HepG2 (cell line): ENCODE measurements at regions not wholly inside any gene's neighbourhood (a gene's known extent, or its start where the extent isn't known, plus 50 kb on each side); places are given as distances from the start of the nearest gene placed in this dataset.

Experiments
- ARNT2 ChIP-seq: sonication (generic); formaldehyde crosslinking; IDR thresholded peaks from 2 replicates; pipeline ENCODE4 v1.8.0; 2022; ENCODE audit warnings: mild to moderate bottlenecking, low read depth, missing genetic modification reagents, moderate library complexity
- ATM ChIP-seq: fragments of 450-650 bp; IDR thresholded peaks from 2 replicates; pipeline ENCODE4 v1.7.1; 2017; ENCODE audit warnings: mild to moderate bottlenecking, borderline replicate concordance
- CC2D1A ChIP-seq: sonication (generic); formaldehyde crosslinking; IDR thresholded peaks from 2 replicates; pipeline ENCODE4 v1.8.1; 2023; ENCODE audit warnings: mild to moderate bottlenecking, missing genetic modification reagents
- HOXA7 ChIP-seq: sonication (generic); formaldehyde crosslinking; IDR thresholded peaks from 2 replicates; pipeline ENCODE4 v1.8.1; 2022; ENCODE audit warnings: mild to moderate bottlenecking, missing genetic modification reagents, moderate library complexity
- IRF2 ChIP-seq: IDR thresholded peaks from 2 replicates; pipeline ENCODE4 v1.6.1; 2018; ENCODE audit warnings: missing genetic modification reagents, missing compliant biosample characterization
- KDM5A ChIP-seq: fragments of 200-600 bp; sonication (generic); IDR thresholded peaks from 2 replicates; pipeline ENCODE4 v1.7.0; 2018; ENCODE audit warnings: antibody characterized with exemption, mild to moderate bottlenecking, low read length, borderline replicate concordance
- MAZ ChIP-seq, 2 experiments: sonication (generic) in 1 of 2; formaldehyde crosslinking in 1 of 2; IDR thresholded peaks; 2 replicates each; pipeline versions ENCODE4 v1.5.0 to v1.6.1; 2012 to 2020; ENCODE audit warnings: low read depth in 2 of 2, mild to moderate bottlenecking in 2 of 2, borderline replicate concordance in 1 of 2, improper control_type of control experiment in 1 of 2, low read length in 1 of 2, missing genetic modification reagents in 1 of 2, moderate library complexity in 1 of 2
- MIER3 ChIP-seq: IDR thresholded peaks from 2 replicates; pipeline ENCODE4 v1.6.1; 2016; ENCODE audit warnings: missing compliant biosample characterization, borderline replicate concordance
- MIXL1 ChIP-seq: IDR thresholded peaks from 2 replicates; pipeline ENCODE4 v1.6.1; 2016
- PAF1 ChIP-seq: IDR thresholded peaks from 2 replicates; pipeline ENCODE4 v1.6.1; 2016; ENCODE audit warnings: missing genetic modification reagents, missing compliant biosample characterization
- RARG ChIP-seq: sonication (generic); formaldehyde crosslinking; IDR thresholded peaks from 2 replicates; pipeline ENCODE4 v1.4.0; 2020; ENCODE audit warnings: low read depth, mild to moderate bottlenecking, missing genetic modification reagents
- RFX3 ChIP-seq: IDR thresholded peaks from 2 replicates; pipeline ENCODE4 v1.6.1; 2016; ENCODE audit warnings: missing biosample characterization, missing genetic modification reagents
- SAFB2 ChIP-seq: sonication (generic); formaldehyde crosslinking; IDR thresholded peaks from 2 replicates; pipeline ENCODE4 v1.5.1; 2020; ENCODE audit warnings: missing genetic modification reagents, low read depth, mild to moderate bottlenecking, borderline replicate concordance
- SRF ChIP-seq: IDR thresholded peaks from 2 replicates; pipeline ENCODE4 v1.6.1; 2011; ENCODE audit warnings: mild to moderate bottlenecking, low read depth, low read length, moderate library complexity
- TBX2 ChIP-seq: sonication (generic); formaldehyde crosslinking; IDR thresholded peaks from 2 replicates; pipeline ENCODE4 v1.5.0; 2020; ENCODE audit warnings: missing genetic modification reagents, mild to moderate bottlenecking, borderline replicate concordance
- XBP1 ChIP-seq: sonication (generic); formaldehyde crosslinking; IDR thresholded peaks from 2 replicates; pipeline ENCODE4 v1.5.0; 2020; ENCODE audit warnings: missing genetic modification reagents
- ZNF124 ChIP-seq: sonication (generic); formaldehyde crosslinking; IDR thresholded peaks from 2 replicates; pipeline ENCODE4 v1.4.0; 2020; ENCODE audit warnings: missing genetic modification reagents
- ZNF431 ChIP-seq: sonication (generic); formaldehyde crosslinking; IDR thresholded peaks from 2 replicates; pipeline ENCODE4 v1.9.0; 2022; ENCODE audit warnings: missing genetic modification reagents, low read depth, mild to moderate bottlenecking, borderline replicate concordance
- ZNF468 ChIP-seq: sonication (generic); formaldehyde crosslinking; IDR thresholded peaks from 2 replicates; pipeline ENCODE4 v1.8.0; 2022; ENCODE audit warnings: mild to moderate bottlenecking, moderate library complexity, missing genetic modification reagents
- ZNF530 ChIP-seq: sonication (generic); formaldehyde crosslinking; IDR thresholded peaks from 2 replicates; pipeline ENCODE4 v1.5.0; 2020; ENCODE audit warnings: low read depth, mild to moderate bottlenecking, missing genetic modification reagents
- ZNF569 ChIP-seq: sonication (generic); formaldehyde crosslinking; IDR thresholded peaks from 2 replicates; pipeline ENCODE4 v1.5.0; 2020; ENCODE audit warnings: mild to moderate bottlenecking, missing genetic modification reagents, moderate library complexity, borderline replicate concordance
- ZNF703 ChIP-seq: sonication (generic); formaldehyde crosslinking; IDR thresholded peaks from 2 replicates; pipeline ENCODE4 v1.5.1; 2020; ENCODE audit warnings: missing genetic modification reagents, mild to moderate bottlenecking, moderate library complexity, borderline replicate concordance
- ZSCAN12 ChIP-seq: sonication (generic); formaldehyde crosslinking; IDR thresholded peaks from 2 replicates; pipeline ENCODE4 v1.9.0; 2021; ENCODE audit warnings: mild to moderate bottlenecking, missing genetic modification reagents
- TF ChIP-seq, protein P1 (sequence below): sonication (generic); formaldehyde crosslinking; IDR thresholded peaks from 2 replicates; pipeline ENCODE4 v1.4.0; 2020; ENCODE audit warnings: missing genetic modification reagents, borderline replicate concordance
- TF ChIP-seq, protein P2 (sequence below): sonication (generic); formaldehyde crosslinking; IDR thresholded peaks from 2 replicates; pipeline ENCODE4 v1.5.0; 2020; ENCODE audit warnings: missing genetic modification reagents
- TF ChIP-seq, protein P3 (sequence below): sonication (generic); formaldehyde crosslinking; IDR thresholded peaks from 2 replicates; pipeline ENCODE4 v1.5.0; 2020; ENCODE audit warnings: missing genetic modification reagents

- TF ChIP-seq ARNT2 (CRISPR knock-in tag) (peak; percentile 90), KDM5A (peak; percentile 83), PAF1 (no peak), ZNF569 (no peak; the same call in 1 of the 2 replicates), ZNF124 (CRISPR knock-in tag) (peak; percentile 24; the same call in 1 of the 2 replicates), ZNF530 (CRISPR knock-in tag) (no peak), TBX2 (CRISPR knock-in tag) (peak; percentile 91), HOXA7 (CRISPR knock-in tag) (no peak), MIXL1 (CRISPR knock-in tag) (peak; percentile 95), SRF (0 out of 2 replicates have a peak, but pooled peaks have one; percentile 2), ATM (no peak), RFX3 (CRISPR knock-in tag) (no peak), IRF2 (CRISPR knock-in tag) (peak; percentile 93), ZNF703 (peak; percentile 37; the same call in 1 of the 2 replicates), CC2D1A (CRISPR knock-in tag) (peak; percentile 87; the same call in 1 of the 2 replicates), RARG (CRISPR knock-in tag) (no peak), ZNF431 (0 out of 2 replicates have a peak, but pooled peaks have one; percentile 48), ZNF468 (peak; percentile 51; the same call in 1 of the 2 replicates), SAFB2 (CRISPR knock-in tag) (peak; percentile 96), MIER3 (CRISPR knock-in tag) (0 out of 2 replicates have a peak, but pooled peaks have one; percentile 26), MAZ (IDR thresholded peaks at IDR 0.05; ENCODE audit: borderline replicate concordance, low read depth, low read length) (no peak), MAZ (CRISPR knock-in tag; IDR thresholded peaks at IDR 0.05; ENCODE audit: low read depth) (peak; percentile 78; the same call in 1 of the 2 replicates), XBP1 (no peak), ZSCAN12 (CRISPR knock-in tag) (0 out of 2 replicates have a peak, but pooled peaks have one; percentile 20)
- TF ChIP-seq, protein P1, sequence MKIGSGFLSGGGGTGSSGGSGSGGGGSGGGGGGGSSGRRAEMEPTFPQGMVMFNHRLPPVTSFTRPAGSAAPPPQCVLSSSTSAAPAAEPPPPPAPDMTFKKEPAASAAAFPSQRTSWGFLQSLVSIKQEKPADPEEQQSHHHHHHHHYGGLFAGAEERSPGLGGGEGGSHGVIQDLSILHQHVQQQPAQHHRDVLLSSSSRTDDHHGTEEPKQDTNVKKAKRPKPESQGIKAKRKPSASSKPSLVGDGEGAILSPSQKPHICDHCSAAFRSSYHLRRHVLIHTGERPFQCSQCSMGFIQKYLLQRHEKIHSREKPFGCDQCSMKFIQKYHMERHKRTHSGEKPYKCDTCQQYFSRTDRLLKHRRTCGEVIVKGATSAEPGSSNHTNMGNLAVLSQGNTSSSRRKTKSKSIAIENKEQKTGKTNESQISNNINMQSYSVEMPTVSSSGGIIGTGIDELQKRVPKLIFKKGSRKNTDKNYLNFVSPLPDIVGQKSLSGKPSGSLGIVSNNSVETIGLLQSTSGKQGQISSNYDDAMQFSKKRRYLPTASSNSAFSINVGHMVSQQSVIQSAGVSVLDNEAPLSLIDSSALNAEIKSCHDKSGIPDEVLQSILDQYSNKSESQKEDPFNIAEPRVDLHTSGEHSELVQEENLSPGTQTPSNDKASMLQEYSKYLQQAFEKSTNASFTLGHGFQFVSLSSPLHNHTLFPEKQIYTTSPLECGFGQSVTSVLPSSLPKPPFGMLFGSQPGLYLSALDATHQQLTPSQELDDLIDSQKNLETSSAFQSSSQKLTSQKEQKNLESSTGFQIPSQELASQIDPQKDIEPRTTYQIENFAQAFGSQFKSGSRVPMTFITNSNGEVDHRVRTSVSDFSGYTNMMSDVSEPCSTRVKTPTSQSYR (CRISPR knock-in tag): no peak
- TF ChIP-seq, protein P2, sequence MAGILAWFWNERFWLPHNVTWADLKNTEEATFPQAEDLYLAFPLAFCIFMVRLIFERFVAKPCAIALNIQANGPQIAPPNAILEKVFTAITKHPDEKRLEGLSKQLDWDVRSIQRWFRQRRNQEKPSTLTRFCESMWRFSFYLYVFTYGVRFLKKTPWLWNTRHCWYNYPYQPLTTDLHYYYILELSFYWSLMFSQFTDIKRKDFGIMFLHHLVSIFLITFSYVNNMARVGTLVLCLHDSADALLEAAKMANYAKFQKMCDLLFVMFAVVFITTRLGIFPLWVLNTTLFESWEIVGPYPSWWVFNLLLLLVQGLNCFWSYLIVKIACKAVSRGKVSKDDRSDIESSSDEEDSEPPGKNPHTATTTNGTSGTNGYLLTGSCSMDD: no peak
- TF ChIP-seq, protein P3, sequence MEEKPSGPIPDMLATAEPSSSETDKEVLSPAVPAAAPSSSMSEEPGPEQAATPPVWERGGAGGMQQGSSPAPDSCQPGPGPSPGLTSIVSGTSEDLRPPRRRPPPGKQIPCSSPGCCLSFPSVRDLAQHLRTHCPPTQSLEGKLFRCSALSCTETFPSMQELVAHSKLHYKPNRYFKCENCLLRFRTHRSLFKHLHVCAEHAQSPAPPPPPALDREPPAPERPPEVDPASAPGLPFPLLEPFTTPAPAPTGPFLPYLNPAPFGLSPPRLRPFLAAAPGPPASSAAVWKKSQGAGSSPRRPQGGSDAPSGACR (CRISPR knock-in tag): peak; percentile 90; the same call in 1 of the 2 replicates
Observed at GRCh38 chr16:31700530-31701388, 172.8 kb upstream of the ZNF267 start (continued).
